ENCODE measurements at regions not wholly inside any gene's neighbourhood (a gene's known extent, or its start where the extent isn't known, plus 50 kb on each side); places are given as distances from the start of the nearest gene placed in this dataset.
"Not testable (repeated sequence)": the region's sequence is repeated elsewhere in the genome, so short reads cannot be mapped to it uniquely, and the experiment has no call there.

DNA sequence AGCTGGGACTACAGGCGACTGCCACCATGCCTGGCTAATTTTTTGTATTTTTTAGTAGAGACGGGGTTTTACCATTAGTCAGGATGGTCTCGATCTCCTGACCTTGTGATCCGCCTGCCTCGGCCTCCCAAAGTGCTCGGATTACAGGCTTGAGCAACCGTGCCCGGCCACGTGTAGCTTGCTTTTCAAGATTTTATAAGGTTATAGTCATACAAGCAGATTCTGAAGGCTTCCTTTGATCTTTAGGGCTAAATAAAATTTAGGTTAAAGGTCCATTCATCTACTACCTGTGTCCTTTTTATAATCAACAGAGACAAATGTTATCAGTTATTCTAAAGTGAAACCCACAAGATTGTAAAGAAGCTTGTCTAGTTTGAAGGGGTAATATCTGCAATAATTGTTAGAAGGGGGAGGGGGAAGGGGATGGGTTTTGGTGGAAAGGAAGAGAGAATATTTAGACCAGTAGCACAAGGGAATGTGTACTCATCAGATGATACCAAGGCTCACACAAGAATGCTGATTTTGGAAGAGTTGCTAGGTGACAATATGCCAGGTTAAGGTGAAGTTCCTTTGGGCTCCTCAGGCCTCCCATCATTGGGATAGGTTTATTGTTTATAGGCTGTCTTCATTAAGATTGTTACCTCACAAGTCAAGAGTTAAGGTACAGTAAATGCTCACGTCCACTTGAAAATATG, 284.7 kb downstream of the ALDH8A1 start:
- no peak for DNase-seq

DNA sequence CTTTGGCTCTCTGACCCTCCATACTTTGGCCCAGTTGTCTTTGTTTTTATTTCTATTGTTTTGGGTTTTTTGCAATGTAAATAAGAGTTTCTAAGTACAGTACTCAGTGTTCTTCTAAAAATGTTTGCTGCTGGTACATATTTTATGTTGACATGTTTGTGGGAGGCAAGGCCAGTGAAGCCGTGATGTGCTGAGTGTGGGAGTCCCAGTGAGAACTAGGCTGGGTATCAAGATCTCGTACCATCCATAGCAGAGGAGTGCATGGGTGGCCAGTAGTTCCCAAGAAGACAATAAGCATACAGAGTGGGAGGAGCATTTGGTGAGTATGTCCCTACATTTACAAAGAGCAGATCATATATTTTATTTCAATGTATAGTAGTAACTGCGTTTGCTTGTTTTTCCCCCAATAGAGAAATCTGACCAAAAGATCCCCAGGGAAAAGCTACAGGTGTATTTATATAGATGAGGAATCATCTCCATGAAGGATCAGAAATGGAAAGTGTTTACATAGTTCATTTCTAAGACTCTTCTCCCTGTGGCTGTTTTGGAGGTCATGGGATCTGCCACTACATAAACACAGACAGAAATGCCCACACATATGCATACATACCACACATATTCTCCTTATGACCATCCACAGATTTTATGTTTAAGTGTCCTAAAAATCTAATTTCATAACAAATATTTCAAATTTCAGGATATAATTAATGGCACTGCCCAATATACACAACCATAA, 285.9 kb downstream of the ALDH8A1 start:
- DNase-seq: no peak

DNA sequence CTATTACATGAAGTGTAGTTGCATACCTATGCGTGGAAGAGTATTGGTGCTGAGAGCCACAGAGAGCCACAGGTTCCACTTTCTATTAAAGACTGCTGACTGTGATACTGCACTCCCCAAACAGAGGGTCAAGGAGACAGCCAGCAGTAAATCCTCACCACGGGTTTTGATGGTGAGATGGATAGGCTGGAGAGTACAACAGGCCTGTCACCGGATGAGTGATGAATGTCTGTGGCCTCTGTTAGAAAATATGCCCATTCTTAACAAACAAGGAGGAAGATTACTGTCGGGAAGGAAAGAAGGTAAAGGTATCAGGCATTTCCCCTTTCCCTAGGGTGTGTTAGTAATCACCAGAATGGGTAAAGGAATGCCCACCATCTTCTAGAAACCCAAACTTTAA, 286.5 kb downstream of the ALDH8A1 start:
- no peak for DNase-seq

DNA sequence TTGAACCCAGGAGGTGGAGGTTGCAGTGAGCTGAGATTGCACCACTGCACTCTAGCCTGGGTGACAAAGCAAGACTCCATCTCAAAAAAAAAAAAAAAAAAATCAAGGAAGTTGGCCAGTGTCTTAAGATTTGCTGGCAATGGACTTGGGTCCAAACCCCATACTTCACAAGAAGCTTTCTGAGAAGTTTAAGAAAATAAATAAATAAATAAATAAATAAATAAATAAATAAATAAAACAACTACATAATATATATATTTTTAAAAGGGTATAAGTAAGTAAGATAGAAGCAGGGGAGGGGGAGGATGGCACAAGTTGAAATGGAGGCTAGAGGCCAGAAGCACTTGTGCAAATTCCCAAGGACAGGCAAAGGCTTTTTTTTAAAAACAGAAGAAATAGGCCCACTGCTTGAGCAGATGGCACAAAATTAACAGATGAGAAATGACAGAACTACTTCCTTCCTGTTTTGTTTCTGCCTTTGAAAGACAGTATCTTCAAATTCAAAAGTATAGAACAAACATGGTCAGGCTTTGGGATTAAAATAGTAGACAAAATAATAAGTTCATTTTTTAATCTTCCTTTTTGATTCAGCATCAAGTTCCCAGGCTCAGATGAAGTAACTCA, 287.7 kb downstream of the ALDH8A1 start:
- no peak for DNase-seq

DNA sequence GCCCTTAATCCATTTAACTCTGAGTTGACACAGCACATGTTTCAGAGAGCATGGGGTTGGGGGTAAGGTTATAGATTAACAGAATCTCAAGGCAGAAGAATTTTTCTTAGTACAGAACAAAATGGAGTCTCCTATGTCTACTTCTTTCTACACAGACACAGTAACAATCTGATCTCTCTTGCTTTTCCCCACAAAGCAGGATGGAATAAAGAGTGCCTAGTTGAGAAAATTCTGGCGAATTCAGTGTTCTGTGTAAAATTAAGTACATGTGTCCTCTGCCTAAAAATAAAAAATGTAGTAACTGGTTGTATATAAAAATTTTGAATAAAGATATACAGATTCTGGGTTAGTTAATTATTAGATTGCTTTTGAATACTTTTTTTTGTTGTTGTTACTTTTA, 290.0 kb downstream of the ALDH8A1 start:
- not testable (repeated sequence) for DNase-seq

DNA sequence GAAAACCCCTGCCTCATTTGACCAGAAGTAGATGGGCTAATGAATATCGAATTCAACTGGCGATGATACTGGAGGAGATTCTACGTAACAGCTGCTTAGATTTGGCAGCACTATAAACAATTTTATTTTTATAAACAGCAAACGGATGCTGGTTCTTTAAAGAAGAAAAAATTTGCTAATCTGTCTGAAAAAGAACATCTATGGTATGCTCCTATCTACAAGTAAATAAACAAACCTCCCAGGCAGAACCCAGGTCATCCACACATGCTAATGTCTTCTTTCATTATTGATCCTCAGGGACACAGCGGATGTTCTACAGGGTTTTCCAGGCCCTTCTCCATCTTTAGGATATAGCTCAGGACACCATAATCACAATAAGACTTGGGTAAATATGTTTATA, 291.3 kb downstream of the ALDH8A1 start:
- DNase-seq: no peak

DNA sequence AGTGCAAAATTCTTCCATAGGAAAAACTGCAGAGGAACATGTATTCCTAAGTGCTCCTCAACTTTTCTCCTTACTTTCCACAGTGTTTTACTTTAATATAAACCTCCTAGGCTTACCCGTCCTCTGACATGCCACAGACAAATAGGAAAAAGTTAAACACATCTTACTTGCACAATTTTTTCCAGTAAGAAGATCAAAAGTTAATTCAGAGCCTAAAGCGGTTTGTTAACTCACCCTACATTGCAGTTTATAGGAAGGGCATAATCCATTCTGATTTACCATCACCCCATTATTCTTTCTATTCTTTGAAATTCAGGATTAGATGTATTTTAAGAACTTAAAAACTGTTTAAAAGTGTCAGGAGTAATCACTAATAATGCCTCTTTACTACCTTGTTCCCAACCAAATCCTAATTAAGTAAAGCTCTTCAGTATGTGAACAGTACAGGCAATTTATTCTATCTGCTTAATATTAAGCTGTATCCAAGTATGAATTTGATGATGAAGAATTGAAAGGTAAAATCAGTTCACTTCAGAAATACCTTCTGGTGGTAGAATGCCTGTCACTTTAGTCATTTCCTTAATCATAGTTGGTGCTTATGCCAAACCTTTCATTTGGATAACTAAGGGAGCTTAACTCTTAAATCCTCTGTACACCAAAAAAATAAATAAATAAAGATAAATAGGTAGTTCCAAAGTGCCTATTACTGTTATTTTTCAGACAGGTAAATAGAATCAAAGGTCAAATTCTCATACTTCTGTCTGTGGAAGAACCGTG, 292.0 kb downstream of the ALDH8A1 start:
- DNase-seq: no peak

DNA sequence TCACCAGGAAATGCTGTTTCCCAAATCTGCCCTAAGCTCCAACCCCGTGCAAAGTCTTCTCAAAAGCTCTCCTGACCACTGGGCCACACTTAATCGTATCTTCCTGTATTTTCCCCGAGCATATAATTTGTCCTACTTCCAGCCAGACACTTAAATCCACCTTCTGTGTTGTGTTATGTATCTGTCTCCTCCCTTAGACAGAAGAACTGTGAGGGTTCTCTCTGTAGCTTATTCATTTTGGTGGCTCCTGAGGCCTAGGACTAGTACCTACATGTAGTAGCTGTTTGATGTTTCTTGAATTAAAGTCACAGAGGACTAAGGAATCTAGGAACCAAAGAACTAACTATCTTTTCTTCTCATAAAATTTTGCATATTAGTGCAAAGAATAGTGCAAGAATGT, 292.6 kb downstream of the ALDH8A1 start:
- no peak for DNase-seq

DNA sequence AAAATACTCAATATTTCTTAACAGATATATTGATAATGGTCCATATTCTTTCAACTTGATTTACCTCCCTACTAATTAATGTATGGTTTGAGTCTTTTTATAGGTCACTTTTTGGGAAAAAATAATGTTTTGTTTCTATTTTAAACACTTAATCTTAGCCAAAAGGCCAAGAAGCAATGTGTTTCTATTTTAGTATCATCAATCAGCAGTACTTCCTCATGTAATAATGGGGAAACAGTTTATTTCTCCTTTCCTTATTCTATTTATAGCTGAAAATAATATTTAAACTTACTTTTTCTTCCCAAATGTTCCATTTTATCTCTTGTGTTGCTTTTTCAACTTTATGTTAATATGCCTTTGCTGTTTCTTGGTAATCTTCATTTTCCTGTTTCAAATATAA, 295.1 kb downstream of the ALDH8A1 start:
- DNase-seq: no peak

DNA sequence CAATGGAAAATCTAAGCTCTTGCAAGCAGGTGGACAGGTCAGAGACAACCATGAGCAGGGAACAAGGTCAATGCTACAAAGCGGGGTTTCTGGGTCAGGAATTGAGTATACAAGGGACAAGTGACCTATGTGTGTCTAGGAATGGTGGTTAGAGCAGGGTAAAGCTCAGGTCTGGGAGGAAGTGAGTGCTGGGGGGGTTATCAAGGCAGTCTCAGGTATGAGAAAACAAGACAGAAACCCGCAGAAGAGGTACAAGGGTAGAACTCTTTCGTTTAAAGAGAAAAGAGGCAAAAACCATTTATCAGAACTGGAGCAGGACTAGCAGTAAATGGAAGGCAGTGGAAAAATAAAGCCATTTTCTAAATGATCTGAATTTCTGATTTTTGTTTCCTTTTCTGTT, 298.4 kb downstream of the ALDH8A1 start:
- no peak for DNase-seq

DNA sequence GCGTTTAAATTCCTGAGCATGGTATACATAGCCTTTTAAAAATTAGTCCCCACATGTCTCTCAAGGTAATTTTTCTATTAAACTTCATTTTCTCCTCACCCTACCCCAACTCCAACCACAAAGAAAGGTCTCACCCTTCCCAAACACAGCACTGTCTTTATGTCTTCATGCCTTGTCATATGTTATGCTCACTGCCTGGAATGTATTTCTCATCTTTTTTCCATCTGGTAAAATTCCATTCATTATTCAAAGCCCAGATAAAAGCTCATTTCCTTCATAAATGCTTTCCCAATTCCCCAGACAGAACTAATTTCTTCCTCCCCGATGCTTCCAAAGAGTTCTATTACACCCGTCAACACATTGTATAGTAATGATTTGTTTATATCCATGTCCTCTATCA, 302.0 kb downstream of the ALDH8A1 start:
- DNase-seq: no peak

DNA sequence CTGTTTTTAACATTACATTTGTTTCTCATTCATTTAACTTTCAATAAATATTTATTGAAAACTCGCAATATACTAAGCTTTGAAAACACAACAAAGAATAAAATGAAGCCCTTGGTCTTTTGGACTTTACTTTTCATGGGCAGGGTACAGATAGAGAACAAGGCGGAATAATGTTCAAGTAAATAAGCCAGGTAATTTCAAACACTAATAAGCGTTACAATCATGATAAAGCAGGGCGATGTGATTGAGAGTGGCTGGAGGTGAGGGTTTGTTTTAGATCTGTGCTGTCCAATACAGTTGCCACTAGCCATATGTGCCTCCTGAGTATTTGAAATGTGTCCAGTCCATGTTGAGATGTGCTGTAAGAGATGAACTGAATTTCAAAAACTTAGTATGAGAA, 307.1 kb downstream of the ALDH8A1 start:
- DNase-seq: no peak

DNA sequence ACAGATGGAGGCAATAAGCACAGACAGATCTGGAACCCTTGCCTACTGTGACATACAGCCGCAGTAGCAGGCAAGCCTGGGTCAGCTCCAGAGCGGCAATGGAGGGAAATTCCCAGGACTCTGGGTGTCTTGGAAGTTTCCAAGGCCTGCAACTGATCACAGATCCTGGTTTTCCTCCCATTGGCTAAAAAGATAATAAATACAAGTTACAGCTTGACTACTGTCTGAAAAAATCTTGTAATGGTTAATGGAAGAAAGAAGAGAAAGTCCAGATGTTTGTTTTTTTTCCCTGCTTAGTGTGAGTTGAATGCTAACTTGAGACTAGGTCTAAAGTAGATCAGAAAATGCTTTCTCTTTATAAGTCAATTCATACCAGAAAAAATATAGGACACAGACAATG, 307.6 kb downstream of the ALDH8A1 start:
- DNase-seq: no peak

DNA sequence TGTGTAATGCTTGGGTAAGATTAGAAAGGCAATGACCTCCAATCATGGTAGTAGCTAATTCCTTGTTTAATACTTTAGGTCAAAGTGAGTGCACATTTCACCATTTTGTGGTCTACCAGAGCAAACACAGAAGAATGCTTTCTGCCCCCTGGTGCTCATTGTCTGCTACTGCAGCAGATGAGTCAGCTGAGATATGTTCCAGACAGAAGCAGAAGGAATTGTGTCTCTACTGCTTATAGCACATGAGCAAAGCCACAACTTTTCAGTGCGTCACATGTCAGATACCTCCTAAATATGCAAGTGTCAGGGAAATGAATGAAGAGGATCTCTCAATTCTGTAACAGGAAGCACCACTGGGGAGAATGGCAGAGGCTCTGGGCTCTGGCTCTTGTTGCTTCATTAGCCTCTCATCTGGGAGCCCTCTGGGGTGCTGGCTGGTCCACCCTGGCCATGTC, 308.9 kb downstream of the ALDH8A1 start:
- DNase-seq: peak; percentile 11 to 77

DNA sequence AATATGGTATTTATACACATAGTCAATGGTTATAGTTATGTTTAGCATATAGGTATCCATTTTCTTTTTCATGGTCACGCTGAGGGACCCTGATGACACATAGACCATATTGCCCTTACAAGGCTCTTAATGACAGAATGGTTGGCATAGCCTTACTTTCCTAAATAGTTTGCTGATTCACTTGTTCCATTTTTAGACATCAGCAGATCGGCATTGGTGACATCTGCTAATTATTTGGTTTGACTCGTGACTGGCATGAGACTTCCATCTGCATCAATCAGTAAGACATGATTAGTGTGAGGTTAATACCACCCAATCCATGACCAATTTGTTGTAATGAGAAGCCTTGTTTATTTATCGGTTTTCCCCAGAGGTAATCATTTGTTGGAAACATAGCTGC, 309.7 kb downstream of the ALDH8A1 start:
- DNase-seq: no peak

DNA sequence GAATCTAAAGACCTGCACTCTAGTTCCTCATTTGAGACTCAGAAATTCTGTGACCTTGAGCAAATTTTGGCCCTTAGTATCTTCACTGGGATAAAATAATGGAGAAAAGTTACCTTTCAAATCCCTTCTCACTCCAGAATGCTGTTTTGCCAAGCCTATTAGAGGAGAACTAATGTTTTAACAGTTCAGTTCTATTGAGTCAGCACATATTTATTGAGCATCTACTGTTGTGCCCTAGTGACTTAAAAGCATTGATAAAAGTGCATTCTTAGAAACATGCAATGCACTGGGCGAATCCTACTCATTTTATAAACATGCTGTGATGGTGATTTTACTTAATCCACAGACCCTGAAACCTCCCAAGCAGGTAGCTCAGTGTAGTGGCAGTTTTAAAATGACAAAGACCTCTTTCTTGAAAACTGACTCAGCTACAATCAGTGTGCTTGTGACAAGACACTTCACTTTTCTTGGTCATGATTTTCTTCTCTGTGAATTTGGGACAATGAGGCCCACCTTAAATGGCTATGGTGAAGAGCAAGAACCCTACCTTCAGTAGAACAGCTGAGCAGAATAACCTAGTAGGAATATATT, 312.0 kb downstream of the ALDH8A1 start:
- DNase-seq: no peak

DNA sequence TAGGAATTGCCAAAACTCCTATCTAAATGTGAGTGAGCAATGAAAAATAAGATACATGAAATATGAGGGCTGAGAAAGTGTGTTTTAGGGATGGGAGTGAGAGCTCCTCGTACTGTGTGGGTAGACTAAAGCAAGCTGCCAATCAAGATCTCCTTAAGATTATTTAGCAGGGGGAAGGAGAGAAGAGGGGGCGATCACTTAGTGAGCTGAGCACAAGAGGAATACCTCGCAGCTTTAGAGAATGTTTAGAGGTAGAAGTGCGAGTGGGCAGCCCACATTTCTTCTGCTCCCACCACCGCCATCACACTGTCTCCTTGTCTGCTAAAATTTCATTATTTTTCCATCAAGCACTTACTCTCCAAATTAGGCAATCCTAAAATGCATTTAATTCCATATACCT, 312.6 kb downstream of the ALDH8A1 start:
- DNase-seq: no peak

DNA sequence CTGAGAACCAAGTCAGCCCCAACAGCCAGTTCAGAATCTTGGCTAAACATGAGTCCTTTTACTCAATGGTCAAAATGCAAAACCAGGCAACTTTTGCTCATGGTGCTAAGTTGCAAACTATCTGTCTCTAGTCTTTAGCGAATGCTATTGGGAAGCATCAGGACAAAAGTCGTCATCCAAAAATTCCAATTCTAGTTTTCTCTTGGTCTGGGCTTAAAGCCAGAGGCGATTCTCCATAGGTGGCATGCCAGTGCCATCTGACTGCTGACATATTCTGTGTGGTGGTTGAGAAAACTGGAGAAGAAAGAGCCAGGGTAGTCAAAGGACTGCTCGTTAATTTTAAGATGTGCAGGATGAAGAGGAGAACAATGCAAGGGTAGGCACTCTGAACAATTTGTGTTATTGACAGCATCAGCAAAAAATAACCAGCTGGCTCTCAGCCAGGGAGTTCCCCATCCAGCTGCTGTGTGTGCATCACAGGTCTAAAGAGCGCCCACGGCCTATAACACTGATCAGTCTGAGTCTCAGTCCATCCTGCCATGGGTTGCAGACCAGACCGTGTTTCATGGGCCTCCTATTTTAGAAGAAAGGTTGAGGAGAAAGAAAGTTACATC, 313.6 kb downstream of the ALDH8A1 start:
- DNase-seq: no peak

DNA sequence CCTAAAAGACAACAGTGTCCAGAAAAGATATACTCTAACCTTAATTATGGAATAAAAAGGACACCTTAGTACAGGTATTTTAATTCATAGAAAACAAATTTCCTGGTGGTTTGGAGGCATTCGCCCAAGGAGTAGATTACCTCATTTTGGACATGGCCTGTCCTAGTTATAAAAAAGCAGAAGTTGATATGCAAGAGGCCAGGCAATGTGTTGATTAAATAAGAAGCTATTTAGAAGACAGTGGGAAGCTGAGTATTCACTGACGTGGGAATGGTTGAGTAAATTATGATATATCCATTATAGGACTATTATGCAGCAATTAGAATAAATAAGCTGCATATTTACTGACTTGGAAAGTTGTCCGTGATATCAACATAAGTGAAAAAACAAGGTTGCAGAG, 314.9 kb downstream of the ALDH8A1 start:
- no peak for DNase-seq

DNA sequence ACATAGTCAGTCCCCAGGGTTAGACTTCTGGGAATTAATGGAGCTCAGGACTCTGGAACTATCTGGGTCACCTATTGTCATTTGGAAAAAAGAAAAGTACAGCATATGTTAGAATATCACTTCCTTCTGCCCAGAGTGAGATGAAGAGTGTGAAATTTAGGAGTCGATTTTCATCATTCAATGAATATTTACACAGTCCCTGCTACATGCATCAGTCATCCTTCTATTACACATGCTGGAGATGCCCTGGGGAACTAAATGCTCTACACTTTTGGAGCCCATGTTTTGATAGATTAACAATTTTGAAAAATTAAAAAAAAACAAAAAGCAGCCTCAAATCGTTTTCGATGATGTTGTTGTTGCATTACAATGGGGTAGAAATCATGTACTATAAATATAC, 315.4 kb downstream of the ALDH8A1 start:
- DNase-seq: no peak

DNA sequence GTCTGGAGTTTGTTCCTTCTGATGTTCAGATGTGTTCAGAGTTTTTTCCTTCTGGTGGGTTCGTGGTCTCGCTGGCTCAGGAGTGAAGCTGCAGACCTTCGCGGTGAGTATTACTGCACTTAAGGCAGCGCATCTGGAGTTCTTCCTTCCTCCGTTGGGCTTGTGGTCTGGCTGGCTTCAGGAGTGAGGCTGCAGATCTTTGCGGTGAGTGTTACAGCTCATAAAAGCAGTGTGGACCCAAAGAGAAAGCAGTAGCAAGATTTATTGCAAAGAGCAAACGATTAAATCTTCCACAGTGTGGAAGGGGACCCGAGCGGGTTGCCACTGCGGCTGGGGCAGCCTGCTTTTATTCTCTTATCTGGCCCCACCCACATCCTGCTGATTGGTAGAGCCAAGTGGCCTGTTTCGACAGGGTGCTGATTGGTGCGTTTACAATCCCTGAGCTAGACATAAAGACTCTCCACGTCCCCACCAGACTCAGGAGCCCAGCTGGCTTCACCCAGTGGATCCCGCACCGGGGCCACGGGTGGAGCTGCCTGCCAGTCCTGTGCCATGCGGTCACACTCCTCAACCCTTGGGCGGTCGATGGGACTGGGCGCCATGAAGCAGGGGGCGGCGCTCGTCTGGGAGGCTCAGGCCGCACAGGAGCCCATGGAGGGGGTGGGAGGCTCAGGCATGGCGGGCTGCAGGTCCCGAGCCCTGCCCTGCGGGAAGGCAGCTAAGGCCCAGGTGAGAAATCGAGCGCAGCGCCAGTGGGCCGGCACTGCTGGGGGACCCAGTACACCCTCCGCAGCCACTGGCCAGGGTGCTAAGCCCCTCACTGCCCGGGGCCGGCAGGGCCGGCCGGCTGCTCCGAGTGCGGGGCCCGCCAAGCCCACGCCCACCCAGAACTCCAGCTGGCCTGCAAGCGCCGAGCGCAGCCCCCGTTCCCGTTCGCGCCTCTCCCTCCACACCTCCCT, 315.3 kb upstream of the SGK1 start:
- DNase-seq: not testable (repeated sequence)

All from SW 1271 (cell line).